ENCODE measurements at regions not wholly inside any gene's neighbourhood (a gene's known extent, or its start where the extent isn't known, plus 50 kb on each side); places are given as distances from the start of the nearest gene placed in this dataset.

- TF ChIP-seq POLR2AphosphoS5 (IDR thresholded peaks at IDR 0.05; ENCODE audit: low read length): no peak
- no peak for TF ChIP-seq KDM1A (IDR thresholded peaks at IDR 0.05; ENCODE audit: borderline replicate concordance)
- TF ChIP-seq, protein P1, sequence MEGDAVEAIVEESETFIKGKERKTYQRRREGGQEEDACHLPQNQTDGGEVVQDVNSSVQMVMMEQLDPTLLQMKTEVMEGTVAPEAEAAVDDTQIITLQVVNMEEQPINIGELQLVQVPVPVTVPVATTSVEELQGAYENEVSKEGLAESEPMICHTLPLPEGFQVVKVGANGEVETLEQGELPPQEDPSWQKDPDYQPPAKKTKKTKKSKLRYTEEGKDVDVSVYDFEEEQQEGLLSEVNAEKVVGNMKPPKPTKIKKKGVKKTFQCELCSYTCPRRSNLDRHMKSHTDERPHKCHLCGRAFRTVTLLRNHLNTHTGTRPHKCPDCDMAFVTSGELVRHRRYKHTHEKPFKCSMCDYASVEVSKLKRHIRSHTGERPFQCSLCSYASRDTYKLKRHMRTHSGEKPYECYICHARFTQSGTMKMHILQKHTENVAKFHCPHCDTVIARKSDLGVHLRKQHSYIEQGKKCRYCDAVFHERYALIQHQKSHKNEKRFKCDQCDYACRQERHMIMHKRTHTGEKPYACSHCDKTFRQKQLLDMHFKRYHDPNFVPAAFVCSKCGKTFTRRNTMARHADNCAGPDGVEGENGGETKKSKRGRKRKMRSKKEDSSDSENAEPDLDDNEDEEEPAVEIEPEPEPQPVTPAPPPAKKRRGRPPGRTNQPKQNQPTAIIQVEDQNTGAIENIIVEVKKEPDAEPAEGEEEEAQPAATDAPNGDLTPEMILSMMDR (IDR thresholded peaks at IDR 0.05 in 2 of 3, conservative IDR thresholded peaks at IDR 0.05 in 1 of 3; ENCODE audit: control insufficient read depth in 2 of 3, extremely low read depth in 1 of 3, insufficient read depth in 1 of 3, low read depth in 3 of 3, low read length in 3 of 3): no peak
- TF ChIP-seq, protein P2, sequence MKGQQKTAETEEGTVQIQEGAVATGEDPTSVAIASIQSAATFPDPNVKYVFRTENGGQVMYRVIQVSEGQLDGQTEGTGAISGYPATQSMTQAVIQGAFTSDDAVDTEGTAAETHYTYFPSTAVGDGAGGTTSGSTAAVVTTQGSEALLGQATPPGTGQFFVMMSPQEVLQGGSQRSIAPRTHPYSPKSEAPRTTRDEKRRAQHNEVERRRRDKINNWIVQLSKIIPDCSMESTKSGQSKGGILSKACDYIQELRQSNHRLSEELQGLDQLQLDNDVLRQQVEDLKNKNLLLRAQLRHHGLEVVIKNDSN (IDR thresholded peaks at IDR 0.05; ENCODE audit: borderline replicate concordance, extremely low read length, insufficient read depth, low read depth, low read length): no peak
- no peak for TF ChIP-seq ATF3 (IDR thresholded peaks at IDR 0.05; ENCODE audit: borderline replicate concordance, extremely low read depth, low read depth, low read length)
- no peak for TF ChIP-seq STAT1 (conservative IDR thresholded peaks at IDR 0.05)
- no peak for TF ChIP-seq TBL1XR1 (IDR thresholded peaks at IDR 0.05; ENCODE audit: low read depth, low read length)
- no peak for TF ChIP-seq MXI1 (IDR thresholded peaks at IDR 0.05; ENCODE audit: low read depth, low read length)
- no peak for TF ChIP-seq WRNIP1 (IDR thresholded peaks at IDR 0.05; ENCODE audit: borderline replicate concordance, low read depth, low read length)
- no peak for TF ChIP-seq MEF2A (IDR thresholded peaks at IDR 0.05; ENCODE audit: insufficient read depth, low read depth, low read length)
- TF ChIP-seq RFX5 (IDR thresholded peaks at IDR 0.05; ENCODE audit: low read depth, low read length): no peak
- no peak for TF ChIP-seq EED (IDR thresholded peaks at IDR 0.05; ENCODE audit: low read depth)
These were observed 203.3 kb downstream of the KCNN2 start for GRCh38 chr5:114565139-114565538.
